SIG-M5 treated with dmso at 0.1 percent for 504 hours (cell line): ENCODE measurements at regions not wholly inside any gene's neighbourhood (a gene's known extent, or its start where the extent isn't known, plus 50 kb on each side); places are given as distances from the start of the nearest gene placed in this dataset.
A peak's percentile ranks its signal among the peaks of the same experiment; 100 is the strongest.

Source experiments
- DNase-seq: peaks from one replicate; lab custom pipeline; 2025; ENCODE audit not compliant: unreplicated experiment; lab: John Stamatoyannopoulos, UW

- peak; percentile 54 for DNase-seq
Observed at GRCh38 chr10:32171204-32171603, 115.0 kb upstream of the KIF5B start.

GRCh38 chr10:32169556-32169955 lies 113.3 kb upstream of the KIF5B start:
- no peak for DNase-seq

DNA sequence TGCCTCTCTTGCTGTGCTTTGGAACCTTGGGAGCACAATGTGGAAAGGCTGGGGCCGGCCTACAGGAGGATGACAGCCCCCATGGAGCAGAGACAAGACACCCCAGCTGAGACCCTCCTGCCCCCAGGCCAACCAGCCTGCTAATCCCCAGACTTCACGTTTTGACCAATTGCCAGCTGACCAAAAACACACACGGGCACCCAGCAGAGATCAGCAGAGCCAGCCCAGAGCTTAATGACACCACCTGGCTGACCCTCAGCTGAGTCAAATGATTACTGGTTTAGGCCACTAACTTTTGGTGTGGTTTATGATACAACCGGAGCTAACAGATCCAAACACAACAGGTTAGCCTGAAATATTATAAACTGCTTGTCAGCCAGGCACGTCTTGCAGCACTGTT lies 111.2 kb upstream of the KIF5B start:
- no peak for DNase-seq

GRCh38 chr10:32166365-32166764 lies 110.1 kb upstream of the KIF5B start:
- no peak for DNase-seq

DNA sequence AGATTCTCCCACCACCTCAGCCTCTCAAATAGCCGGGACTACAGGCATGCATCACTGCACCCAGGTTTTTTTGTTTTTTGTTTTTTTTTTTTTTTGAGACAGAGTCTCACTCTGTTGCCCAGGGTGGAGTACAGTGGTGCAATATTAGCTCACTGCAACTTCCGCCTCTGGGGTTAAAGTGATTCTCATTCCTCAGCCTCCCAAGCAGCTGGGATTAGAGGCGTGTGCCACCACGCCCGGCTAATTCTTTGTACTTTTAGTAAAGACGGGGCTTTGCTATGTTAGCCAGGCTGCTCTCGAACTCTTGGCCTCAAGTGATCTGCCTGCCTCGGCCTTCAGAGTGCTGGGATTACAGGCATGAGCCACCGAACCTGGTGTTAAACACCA lies 107.5 kb upstream of the KIF5B start:
- no peak for DNase-seq

DNA sequence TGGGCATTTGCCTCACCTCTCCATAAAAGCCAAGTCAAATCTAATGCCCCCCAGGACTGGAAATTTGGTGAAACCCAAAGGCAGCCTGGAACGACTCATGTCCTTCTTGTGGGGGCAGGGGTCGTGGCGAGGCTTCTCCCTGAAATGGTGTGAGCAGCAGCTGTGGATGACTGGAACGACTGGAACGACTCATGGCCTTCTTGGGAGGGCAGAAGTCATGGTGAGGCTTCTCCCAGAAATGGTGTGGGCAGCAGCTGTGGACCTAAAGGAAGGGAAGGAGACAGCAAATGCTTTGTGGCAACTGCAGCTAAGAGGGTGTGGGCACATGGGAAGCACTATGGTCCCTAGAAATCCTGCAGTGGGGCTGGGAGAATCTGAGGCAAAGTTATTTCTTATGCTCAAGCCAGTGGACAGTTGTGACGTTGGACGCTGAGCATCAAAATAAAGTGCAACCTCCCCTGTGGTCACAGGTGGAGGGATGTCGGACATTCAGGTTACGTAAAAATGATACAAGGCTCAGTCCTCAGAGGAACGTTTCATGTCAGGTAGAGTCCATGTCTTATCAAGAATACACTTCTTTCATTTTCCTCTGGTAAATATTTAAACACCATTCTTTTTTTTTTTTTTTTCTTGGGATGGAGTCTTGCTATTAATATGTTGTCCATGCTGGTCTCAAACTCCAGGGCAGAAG lies 107.0 kb upstream of the KIF5B start:
- no peak for DNase-seq

- no peak for DNase-seq
Observed at GRCh38 chr10:32161586-32161985, 105.4 kb upstream of the KIF5B start.

DNA sequence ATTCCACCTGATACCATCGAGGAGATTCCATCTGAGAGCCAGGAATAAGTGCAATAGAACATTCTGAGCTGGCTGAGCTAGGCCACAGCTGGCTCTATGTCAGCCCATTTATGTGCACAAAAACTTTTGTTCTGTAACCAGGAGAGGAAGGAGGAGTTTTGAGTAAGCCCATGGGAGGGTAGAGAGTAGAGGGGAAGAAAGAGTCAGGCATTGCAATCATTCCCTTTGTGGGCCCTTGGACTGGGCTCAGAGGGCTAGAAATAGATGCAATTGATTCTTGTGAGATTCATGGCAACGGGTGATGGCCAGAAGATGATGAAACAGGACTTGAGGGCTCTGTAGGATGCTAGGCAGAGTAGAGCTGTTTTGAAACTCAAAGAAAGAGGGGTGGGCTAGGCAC lies 104.6 kb upstream of the KIF5B start:
- DNase-seq = no peak

GRCh38 chr10:32159264-32159663 lies 103.0 kb upstream of the KIF5B start:
- no peak for DNase-seq

DNA sequence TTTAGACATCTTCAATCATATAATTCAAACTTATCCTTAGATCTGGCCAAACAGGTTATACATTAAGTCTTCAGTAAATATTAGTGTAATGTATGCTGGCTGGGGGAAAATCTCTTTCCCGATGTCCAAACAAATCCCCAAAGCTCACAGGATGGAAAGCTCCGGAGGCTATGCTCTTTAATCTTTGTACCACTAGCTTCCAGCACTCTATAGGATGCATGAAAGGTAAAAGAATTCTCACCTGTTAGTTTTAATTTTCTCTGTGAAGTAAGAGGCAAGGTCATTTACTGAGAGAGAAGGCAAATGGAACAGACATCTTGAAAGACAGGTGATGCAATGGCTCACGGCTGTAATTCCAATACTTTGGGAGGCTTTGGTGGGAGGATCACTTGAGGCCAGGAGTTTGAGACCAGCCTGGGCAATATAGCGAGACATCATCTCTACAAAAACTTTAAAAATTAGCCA lies 99.8 kb upstream of the KIF5B start:
- peak; percentile 29 for DNase-seq

GRCh38 chr10:32155075-32155516 lies 98.9 kb upstream of the KIF5B start:
- DNase-seq = no peak

- DNase-seq = peak; percentile 30
Observed at GRCh38 chr10:32153931-32154330, 97.7 kb upstream of the KIF5B start.

DNA sequence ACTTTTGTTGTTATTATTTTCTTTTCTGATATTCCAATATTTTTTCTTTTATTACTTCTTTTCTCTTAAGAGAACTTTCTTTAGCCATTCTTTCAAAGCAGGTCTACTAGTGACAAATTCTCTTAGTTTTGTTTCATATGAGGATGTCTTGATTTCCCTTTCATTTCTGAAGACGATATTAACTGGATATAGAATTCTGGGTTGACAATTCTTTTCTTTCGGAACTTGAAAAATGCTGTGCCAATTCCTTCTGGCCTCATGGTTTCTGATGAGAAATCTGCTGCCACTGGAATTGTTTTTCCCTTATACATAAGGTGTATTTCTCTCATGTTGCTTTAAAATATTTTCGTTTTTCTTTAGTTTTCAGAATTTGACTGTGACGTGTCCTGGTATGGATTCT lies 97.0 kb upstream of the KIF5B start:
- no peak for DNase-seq

- DNase-seq = no peak
Observed at GRCh38 chr10:32151871-32152270, 95.6 kb upstream of the KIF5B start.

- DNase-seq = no peak
Observed at GRCh38 chr10:32150532-32151101, 94.4 kb upstream of the KIF5B start.

DNA sequence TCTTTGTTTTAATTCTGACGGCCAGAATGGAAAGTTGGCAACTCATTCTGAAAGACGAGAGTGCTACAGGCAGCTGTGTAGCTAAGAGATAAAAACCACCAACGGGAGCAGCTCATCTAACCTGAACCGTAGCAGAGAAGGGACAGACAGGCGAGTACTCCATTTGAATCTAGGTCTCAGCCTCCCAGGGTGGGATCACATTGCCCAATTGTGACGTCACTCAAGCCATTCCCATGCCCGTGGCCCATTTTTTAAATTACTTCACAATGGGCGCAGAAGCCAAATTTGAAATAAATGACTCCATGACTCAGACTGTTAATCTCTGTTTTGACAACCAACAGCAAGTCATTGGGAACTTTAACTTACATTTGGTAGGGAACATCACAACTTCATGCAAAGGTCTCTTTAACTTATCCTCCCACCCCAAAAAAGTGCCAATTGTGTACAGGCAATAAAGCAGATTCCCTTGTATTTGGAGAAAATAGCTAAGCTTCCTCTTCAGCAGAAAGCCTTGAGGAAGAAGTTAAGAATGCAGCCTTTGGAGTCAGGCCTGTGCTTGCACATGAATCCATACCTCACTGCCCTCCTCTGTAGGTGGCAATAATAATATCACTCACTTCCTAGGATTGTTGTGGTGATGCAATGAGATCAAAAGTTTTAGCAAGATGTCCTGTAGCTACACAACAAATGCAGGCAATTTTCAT lies 93.2 kb upstream of the KIF5B start:
- no peak for DNase-seq

DNA sequence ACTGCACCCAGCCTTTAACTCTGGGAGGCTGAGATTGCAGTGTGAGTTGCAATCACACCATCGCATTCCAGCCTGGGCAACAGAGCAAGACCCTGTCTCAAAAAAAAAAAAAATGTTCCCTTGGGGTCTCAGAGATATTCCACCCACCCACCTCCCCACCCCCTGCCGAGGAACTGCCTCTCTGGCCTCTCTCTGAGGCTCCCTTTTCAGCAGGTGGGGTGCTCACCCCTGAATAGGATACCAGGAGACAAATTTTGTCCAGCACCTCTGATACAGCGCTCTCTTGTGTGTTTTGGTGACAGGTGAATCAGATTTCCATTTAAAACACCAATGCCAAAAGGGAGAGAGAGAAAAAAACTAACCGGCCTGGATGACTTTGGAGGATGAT lies 92.6 kb upstream of the KIF5B start:
- no peak for DNase-seq

- no peak for DNase-seq
Observed at GRCh38 chr10:32147730-32148129, 91.5 kb upstream of the KIF5B start.

DNA sequence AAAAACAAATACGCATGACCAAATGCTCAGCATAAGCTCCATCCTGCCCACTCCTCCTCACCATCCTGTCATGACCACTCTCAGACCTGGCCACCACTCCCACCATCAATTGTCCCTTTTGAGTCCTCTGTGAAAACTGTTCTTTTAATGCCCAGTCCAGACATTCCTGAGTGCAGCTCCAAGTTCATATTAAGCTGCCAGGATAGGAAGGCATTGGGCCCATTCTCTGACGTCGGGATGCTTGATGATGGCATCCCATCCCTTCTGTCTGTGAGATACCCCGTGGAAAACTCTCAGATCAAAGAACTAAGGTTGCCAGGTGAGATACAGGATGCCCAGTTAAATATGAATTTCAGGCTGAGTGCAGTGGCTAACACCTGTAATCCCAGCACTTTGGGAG lies 89.9 kb upstream of the KIF5B start:
- DNase-seq = no peak

DNA sequence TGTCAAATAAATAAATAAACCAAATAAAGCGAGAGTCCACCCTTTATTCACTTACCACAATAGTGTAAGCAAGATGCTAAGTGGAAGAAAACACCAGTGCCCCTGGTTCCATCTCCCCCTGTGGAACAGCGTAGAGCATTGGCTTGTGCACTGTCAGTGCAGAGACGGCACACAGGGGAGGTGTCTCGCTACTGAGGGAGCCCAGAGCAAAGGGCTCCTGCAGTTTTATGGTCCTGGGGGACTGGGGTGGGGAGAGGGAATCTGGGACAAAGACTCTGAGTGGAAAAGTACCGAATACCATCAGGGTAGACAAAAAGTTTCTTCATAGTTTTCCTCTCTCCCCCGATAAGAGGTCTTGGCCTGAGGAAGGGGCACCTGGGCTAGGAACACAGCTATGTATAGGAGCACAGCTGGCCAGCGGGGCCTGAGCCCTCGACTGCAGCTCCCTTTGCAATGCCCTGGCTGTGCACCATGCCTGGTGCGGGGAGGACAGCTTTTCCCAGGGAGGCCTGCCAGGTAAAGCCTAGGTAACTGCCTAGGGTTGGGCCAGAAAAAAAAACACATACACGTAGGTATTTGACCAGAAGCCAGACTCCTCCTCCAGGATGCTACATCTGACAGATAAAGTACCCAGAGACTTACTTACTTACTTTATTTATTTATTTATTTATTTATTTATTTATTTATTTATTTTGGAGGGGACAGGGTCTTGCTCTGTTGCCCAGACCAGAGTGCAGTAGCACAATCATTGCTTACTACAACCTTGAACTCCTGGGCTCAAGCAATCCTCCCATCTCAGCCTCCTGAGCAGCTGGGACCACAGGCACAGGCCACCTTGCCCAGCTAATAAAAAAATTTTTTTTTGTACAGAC lies 88.8 kb upstream of the KIF5B start:
- DNase-seq = no peak

DNA sequence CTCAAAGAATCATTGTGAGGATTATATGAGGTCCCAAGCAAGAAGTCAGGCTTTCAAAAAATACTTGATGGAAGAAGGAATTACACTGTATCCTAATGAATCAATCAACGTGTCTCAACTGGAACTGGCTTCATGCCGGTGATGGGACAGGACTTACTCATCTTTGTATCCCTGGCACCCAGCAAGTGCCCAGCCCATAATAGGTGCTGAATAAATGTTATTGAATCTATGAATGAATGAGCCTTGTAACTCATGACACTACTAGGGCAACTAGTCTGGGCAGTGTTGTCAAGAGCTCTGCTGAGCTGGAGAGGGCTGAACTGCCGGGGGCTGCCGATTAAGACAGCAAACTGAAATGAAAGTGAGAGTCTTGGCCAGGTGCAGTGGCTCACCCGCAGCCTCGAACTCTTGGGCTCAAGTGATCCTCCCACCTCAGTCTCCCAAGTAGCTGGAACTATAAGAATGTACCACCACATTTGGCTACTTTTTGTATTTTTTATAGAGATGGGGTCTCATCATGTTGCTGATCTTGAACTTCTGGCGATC lies 87.2 kb upstream of the KIF5B start:
- no peak for DNase-seq
